ENCODE measurements at regions not wholly inside any gene's neighbourhood (a gene's known extent, or its start where the extent isn't known, plus 50 kb on each side); places are given as distances from the start of the nearest gene placed in this dataset.

DNA sequence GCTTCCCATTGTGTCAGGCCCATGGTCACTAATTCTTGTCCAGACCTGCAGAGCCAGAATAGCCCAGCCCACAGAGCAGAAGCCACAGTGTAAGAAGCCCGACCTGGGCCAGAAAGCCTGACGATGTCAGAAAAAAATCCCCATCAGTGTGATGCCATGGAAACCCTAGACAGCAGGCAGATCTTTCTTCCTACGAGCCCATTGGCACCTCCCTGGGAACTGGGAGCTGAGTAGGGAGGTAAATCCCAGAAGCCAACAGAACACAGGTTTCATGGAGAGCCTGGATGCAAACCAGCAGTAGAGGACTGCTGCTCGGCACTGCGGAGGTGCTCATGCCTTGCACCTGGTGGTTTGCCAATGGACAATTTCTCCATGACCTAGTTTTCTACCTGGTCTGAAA, 82.2 kb upstream of the SLC22A16 start:
- no CpG with 5 or more reads among the region's 5 CpGs for WGBS (ENCODE audit: insufficient coverage, low lambda C conversion rate)
- no peak overlapping the region for H3K27ac ChIP-seq (ENCODE audit: low read length)
- no peaks in the 10 kb centered on the region for H3K36me3 ChIP-seq (ENCODE audit: control insufficient read depth, insufficient read depth, low read length)
- H3K4me3 ChIP-seq (ENCODE audit: low read length): no peak overlapping the region
- no peaks in the 10 kb centered on the region for H3K4me1 ChIP-seq (ENCODE audit: control insufficient read depth, insufficient read depth, low read length)
- H3K27me3 ChIP-seq (ENCODE audit: control insufficient read depth, insufficient read depth, low read length): no peaks in the 10 kb centered on the region
- peak in 1 of 2 donors; percentile 0 for DNase-seq
- no peaks in the 10 kb centered on the region for H3K9me3 ChIP-seq (ENCODE audit: control insufficient read depth, low read depth, low read length)

DNA sequence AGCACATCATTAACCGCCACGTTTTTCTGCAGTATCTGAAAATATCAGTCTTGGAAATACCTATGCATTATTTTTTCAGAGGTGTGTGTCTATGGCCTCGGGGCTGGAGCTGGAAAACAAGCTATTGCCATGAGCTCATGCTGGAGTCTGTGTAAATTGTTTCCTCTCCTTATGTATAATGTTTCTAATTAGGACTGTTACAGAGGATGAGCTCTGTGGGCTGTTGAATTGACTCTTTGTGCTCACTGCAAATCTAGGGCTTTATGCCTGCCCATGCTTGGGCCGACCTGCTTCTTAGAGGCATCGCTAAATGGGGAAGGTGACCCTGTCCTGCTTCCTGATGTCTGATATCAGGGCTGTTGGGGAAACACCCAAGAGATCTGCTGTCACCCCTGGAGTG, 80.8 kb upstream of the SLC22A16 start:
- no CpG with 5 or more reads among the region's 5 CpGs for WGBS (ENCODE audit: insufficient coverage, low lambda C conversion rate)
- no peaks in the 10 kb centered on the region for H3K36me3 ChIP-seq (ENCODE audit: control insufficient read depth, insufficient read depth, low read length)
- H3K27me3 ChIP-seq (ENCODE audit: control insufficient read depth, insufficient read depth, low read length): no peaks in the 10 kb centered on the region
- peaks cover 4% of the 10 kb centered on the region for H3K9me3 ChIP-seq (ENCODE audit: control insufficient read depth, low read depth, low read length)
- H3K27ac ChIP-seq (ENCODE audit: low read length): no peak overlapping the region
- no peak for DNase-seq
- H3K4me1 ChIP-seq (ENCODE audit: control insufficient read depth, insufficient read depth, low read length): no peaks in the 10 kb centered on the region
- H3K4me3 ChIP-seq (ENCODE audit: low read length): no peak overlapping the region

- no peaks in the 10 kb centered on the region for H3K36me3 ChIP-seq (ENCODE audit: control insufficient read depth, insufficient read depth, low read length)
- 90% methylated on average over 2 of the region's 9 CpGs for whole genome bisulfite sequencing (ENCODE audit: insufficient coverage, low lambda C conversion rate)
- DNase-seq: no peak
- H3K4me3 ChIP-seq (ENCODE audit: low read length): no peak overlapping the region
- no peak overlapping the region for H3K27ac ChIP-seq (ENCODE audit: low read length)
- no peaks in the 10 kb centered on the region for H3K27me3 ChIP-seq (ENCODE audit: control insufficient read depth, insufficient read depth, low read length)
- H3K4me1 ChIP-seq (ENCODE audit: control insufficient read depth, insufficient read depth, low read length): no peaks in the 10 kb centered on the region
- peaks cover 5% of the 10 kb centered on the region for H3K9me3 ChIP-seq (ENCODE audit: control insufficient read depth, low read depth, low read length)
Measured at GRCh38 chr6:110556317-110557110, 80.1 kb upstream of the SLC22A16 start.

DNA sequence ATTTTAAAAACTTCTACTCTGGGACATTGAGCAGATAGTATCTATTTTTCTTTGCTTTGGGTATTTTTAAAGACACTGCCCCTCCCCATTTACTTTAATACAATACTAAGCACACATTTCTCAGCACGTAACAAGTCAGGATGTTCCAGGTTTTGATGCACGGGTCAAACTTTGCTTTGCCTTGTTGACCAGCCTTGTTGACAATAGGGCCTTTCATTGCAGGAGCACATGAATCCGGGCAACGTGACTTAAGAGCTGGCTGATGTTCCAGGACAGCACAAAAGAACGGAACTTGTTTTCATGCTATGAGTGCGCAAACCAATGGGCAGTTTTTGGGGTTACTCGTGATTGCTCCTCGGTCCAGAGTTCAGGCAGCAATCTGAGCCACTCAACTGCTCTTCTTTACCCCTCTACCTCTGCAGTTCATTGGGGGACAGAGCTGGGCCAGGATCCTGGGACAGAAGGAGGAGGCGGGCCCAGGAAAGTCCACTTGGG, 78.6 kb upstream of the SLC22A16 start:
- H3K36me3 ChIP-seq (ENCODE audit: control insufficient read depth, insufficient read depth, low read length): no peaks in the 10 kb centered on the region
- H3K4me1 ChIP-seq (ENCODE audit: control insufficient read depth, insufficient read depth, low read length): no peaks in the 10 kb centered on the region
- no peak for DNase-seq
- H3K27ac ChIP-seq (ENCODE audit: low read length): no peak overlapping the region
- peaks cover 5% of the 10 kb centered on the region for H3K9me3 ChIP-seq (ENCODE audit: control insufficient read depth, low read depth, low read length)
- H3K4me3 ChIP-seq (ENCODE audit: low read length): no peak overlapping the region
- H3K27me3 ChIP-seq (ENCODE audit: control insufficient read depth, insufficient read depth, low read length): no peaks in the 10 kb centered on the region
- no CpG with 5 or more reads among the region's 9 CpGs for WGBS (ENCODE audit: insufficient coverage, low lambda C conversion rate)

DNA sequence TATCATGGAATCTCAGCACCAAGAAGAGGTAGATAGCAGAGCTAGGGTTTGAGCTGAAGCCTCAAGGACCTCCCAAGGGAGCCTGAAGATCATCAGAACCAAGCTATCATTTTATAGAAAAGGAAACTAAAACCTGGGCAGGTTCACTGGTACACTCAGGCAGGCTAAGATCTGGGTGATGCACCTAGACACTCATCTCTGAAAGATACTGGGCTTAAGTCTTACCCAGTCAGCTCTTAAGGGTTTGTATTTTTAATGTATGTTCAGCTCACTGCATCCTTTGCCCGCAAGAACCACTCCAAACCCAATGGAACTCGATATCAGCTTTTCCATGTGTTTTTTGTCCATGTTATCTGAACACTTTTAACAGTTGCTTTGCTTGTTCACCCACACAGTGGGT, 78.0 kb upstream of the SLC22A16 start:
- Histone ChIP-seq H3K4me1 (ENCODE audit: control insufficient read depth, insufficient read depth, low read length) (no peaks in the 10 kb centered on the region), H3K9me3 (ENCODE audit: control insufficient read depth, low read depth, low read length) (peaks cover 5% of the 10 kb centered on the region), H3K27ac (ENCODE audit: low read length) (no peak overlapping the region), H3K36me3 (ENCODE audit: control insufficient read depth, insufficient read depth, low read length) (no peaks in the 10 kb centered on the region), H3K4me3 (ENCODE audit: low read length) (no peak overlapping the region), H3K27me3 (ENCODE audit: control insufficient read depth, insufficient read depth, low read length) (no peaks in the 10 kb centered on the region)
- DNase-seq: no peak
- WGBS (ENCODE audit: insufficient coverage, low lambda C conversion rate): no CpG with 5 or more reads among the region's 2 CpGs

DNA sequence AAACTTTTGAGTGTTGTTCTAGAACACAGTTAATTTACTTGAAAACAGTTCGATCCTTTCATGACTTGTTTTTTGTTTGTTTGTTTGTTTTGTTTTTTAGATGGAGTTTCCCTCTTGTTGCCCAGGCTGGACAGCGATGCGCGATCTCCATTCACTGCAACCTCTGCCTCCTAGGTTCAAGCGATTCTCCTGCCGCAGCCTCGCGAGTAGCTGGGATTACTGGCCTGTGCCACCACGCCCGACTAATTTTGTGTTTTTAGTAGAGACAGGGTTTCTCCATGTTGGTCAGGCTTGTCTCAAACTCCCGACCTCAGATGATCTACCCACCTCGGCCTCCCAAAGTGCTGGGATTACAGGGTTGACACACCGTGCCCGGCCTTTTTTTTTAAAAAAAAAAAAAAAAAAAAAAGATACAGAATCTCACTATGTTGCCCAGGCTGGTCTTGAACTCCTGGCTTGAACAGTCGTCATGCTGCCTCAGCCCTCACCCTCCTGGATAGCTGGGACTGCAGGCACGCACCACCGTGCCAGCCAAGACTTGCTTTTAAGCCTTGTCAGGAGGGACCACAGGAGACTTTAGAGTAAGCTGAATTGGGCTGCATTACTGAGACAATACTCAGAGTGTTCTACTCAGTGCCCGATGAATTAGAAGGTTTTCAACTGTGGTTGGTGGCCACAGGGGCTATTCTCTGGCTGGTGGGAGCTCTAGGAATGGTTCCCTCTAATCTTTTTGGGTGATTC, 76.7 kb upstream of the SLC22A16 start:
- no peaks in the 10 kb centered on the region for H3K36me3 ChIP-seq (ENCODE audit: control insufficient read depth, insufficient read depth, low read length)
- no peaks in the 10 kb centered on the region for H3K27me3 ChIP-seq (ENCODE audit: control insufficient read depth, insufficient read depth, low read length)
- WGBS (ENCODE audit: insufficient coverage, low lambda C conversion rate): 83% methylated on average over 1 of the region's 18 CpGs
- no peak overlapping the region for H3K4me3 ChIP-seq (ENCODE audit: low read length)
- no peaks in the 10 kb centered on the region for H3K4me1 ChIP-seq (ENCODE audit: control insufficient read depth, insufficient read depth, low read length)
- DNase-seq: no peak
- H3K27ac ChIP-seq (ENCODE audit: low read length): no peak overlapping the region
- H3K9me3 ChIP-seq (ENCODE audit: control insufficient read depth, low read depth, low read length): peaks cover 5% of the 10 kb centered on the region

GRCh38 chr6:110552076-110552475, 75.7 kb upstream of the SLC22A16 start:
- Histone ChIP-seq H3K27me3 (ENCODE audit: control insufficient read depth, insufficient read depth, low read length) (no peaks in the 10 kb centered on the region), H3K9me3 (ENCODE audit: control insufficient read depth, low read depth, low read length) (peaks cover 5% of the 10 kb centered on the region), H3K27ac (ENCODE audit: low read length) (no peak overlapping the region), H3K36me3 (ENCODE audit: control insufficient read depth, insufficient read depth, low read length) (no peaks in the 10 kb centered on the region), H3K4me3 (ENCODE audit: low read length) (no peak overlapping the region), H3K4me1 (ENCODE audit: control insufficient read depth, insufficient read depth, low read length) (no peaks in the 10 kb centered on the region)
- DNase-seq: no peak

DNA sequence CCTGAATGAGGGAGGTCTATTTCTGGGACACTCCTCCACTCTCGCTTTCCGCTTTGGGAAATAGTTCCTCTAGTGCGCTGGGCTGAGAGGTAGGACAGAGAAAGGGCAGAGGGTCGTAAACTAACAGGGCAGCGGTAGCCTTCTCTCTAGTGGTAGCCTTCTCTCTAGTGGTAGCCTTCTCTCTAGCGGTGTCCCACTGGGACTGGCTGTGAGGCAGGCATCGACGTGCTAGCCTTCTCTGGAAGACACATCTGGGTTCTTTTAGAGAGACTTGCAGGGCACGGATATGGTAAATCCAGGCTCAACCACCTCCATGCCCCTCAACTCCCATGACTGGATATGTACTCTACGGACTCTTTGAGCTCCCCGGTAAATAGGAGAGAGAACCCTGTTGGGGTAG, 74.7 kb upstream of the SLC22A16 start:
- no peak for DNase-seq
- no CpG with 5 or more reads among the region's 11 CpGs for WGBS (ENCODE audit: insufficient coverage, low lambda C conversion rate)
- Histone ChIP-seq H3K4me1 (ENCODE audit: control insufficient read depth, insufficient read depth, low read length) (no peaks in the 10 kb centered on the region), H3K27me3 (ENCODE audit: control insufficient read depth, insufficient read depth, low read length) (no peaks in the 10 kb centered on the region), H3K9me3 (ENCODE audit: control insufficient read depth, low read depth, low read length) (peaks cover 5% of the 10 kb centered on the region), H3K4me3 (ENCODE audit: low read length) (no peak overlapping the region), H3K36me3 (ENCODE audit: control insufficient read depth, insufficient read depth, low read length) (no peaks in the 10 kb centered on the region), H3K27ac (ENCODE audit: low read length) (no peak overlapping the region)

- H3K36me3 ChIP-seq (ENCODE audit: control insufficient read depth, insufficient read depth, low read length): no peaks in the 10 kb centered on the region
- no peak overlapping the region for H3K4me3 ChIP-seq (ENCODE audit: low read length)
- no peak overlapping the region for H3K27ac ChIP-seq (ENCODE audit: low read length)
- DNase-seq: no peak
- peaks cover 5% of the 10 kb centered on the region for H3K9me3 ChIP-seq (ENCODE audit: control insufficient read depth, low read depth, low read length)
- H3K27me3 ChIP-seq (ENCODE audit: control insufficient read depth, insufficient read depth, low read length): no peaks in the 10 kb centered on the region
- H3K4me1 ChIP-seq (ENCODE audit: control insufficient read depth, insufficient read depth, low read length): no peaks in the 10 kb centered on the region
- no CpG with 5 or more reads among the region's 5 CpGs for whole genome bisulfite sequencing (ENCODE audit: insufficient coverage, low lambda C conversion rate)
Measured at GRCh38 chr6:110550353-110550752, 73.9 kb upstream of the SLC22A16 start.

GRCh38 chr6:110549277-110549676, 72.9 kb upstream of the SLC22A16 start:
- Histone ChIP-seq H3K27ac (ENCODE audit: low read length) (no peak overlapping the region), H3K4me1 (ENCODE audit: control insufficient read depth, insufficient read depth, low read length) (no peaks in the 10 kb centered on the region), H3K36me3 (ENCODE audit: control insufficient read depth, insufficient read depth, low read length) (no peaks in the 10 kb centered on the region), H3K4me3 (ENCODE audit: low read length) (no peak overlapping the region), H3K9me3 (ENCODE audit: control insufficient read depth, low read depth, low read length) (peaks cover 5% of the 10 kb centered on the region), H3K27me3 (ENCODE audit: control insufficient read depth, insufficient read depth, low read length) (no peaks in the 10 kb centered on the region)
- 100% methylated on average over 1 of the region's 5 CpGs for WGBS (ENCODE audit: insufficient coverage, low lambda C conversion rate)
- no peak for DNase-seq

Measured in large intestine (tissue), 3 donors.